ENCODE measurements at regions not wholly inside any gene's neighbourhood (a gene's known extent, or its start where the extent isn't known, plus 50 kb on each side); places are given as distances from the start of the nearest gene placed in this dataset.

- no peak overlapping the region for H3K4me3 ChIP-seq (ENCODE audit: low read depth, low read length)
- TF ChIP-seq CTCF (conservative IDR thresholded peaks at IDR 0.05; ENCODE audit: low read depth, low read length): no peak
- DNase-seq (ENCODE audit: low read depth): no peak
Observed at GRCh38 chr12:105954951-105955931, 183.5 kb downstream of the NUAK1 start.

DNA sequence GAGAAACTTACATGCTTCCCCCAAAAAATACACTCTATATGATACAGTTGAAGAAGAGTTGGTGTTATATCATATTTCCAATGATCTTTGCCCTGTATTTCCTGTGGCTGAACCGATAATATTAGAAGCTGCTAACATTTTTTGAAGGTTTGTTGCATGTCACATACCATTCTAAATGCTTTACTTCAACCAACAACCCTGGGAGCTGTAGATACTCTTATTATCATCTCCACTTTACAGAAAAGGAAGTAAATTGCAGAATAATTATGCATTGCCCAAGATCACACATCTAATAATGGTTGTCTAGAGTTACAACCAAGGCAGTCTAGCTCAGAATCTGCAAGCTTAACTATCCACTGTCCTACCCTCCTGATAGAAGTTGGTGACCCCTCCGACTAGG is 182.8 kb downstream of the NUAK1 start:
- no peak for DNase-seq (ENCODE audit: low read depth)
- no peak overlapping the region for H3K4me3 ChIP-seq (ENCODE audit: low read depth, low read length)
- no peak for TF ChIP-seq CTCF (conservative IDR thresholded peaks at IDR 0.05; ENCODE audit: low read depth, low read length)

DNA sequence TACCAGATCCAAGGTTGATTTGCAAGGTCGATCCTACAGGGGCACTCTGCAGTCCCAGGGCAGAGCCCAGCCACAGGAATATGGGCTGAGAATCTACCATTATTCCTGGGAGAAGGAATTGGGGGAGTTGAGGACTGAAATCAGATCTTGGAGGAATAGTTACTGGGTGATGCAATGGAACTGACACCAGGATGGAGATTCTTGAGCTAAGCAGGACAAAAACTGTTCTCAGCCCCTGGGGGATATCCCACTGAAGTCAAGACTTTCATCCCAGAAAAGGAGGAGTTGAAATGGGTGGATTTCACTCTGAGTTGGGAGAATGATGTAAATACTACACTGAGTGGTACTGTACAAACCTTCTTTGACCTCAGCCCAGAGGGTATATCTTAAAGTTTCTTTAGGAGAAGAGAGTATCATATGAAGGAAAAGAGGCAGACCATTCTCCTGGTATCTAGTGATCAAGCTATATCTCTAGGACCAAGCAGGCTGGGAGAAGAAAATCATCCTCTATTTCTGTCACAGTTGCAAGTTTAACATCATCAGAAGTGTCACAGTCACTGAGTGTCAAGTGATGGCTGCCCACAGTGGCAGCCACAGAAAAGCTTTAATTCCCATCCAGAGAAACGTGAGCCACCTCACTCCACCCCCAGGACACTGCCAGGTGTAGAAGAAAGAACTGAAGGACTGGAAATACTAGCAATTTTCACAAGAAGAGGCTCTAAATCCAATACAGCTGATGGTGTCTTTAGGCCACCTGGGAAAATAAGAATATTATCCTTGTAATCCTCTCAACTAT is 181.9 kb downstream of the NUAK1 start:
- no peak for DNase-seq (ENCODE audit: low read depth)
- no peak overlapping the region for H3K4me3 ChIP-seq (ENCODE audit: low read depth, low read length)
- no peak for TF ChIP-seq CTCF (conservative IDR thresholded peaks at IDR 0.05; ENCODE audit: low read depth, low read length)

DNA sequence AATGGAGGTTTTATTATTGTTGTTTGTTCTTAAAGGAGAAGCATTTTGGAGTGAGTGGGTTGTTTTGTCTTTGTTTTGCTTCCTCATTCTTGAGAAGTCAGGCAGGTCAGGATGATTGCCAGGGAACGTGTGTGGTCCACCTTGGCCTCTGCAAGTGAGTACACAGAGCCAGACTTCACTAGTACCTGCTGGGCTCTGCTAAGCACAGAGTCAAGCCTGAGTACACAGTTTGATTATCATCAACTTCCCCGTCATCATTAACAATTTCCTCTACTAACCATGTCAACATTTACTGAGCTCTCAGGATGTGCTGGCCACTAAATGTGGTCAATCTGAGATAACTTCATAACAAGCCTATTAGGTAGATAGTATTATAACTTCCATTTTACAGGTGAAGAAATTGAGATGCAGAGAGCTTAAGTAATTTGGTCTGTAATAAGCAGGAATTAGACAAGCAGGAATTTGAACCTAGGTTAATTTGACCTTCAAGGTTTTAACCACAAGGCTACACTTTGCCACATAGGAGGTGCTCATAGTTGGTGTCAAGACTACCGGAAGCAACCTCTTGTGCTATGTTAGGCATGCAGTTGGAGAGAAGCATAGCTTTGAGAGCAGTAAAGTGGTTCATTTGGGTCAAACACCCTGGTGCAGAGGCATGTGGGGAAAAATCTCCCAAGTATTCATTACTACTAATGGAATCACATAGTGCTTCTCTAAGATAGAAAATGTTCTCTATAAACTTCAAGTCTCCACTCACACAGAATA is 178.3 kb downstream of the NUAK1 start:
- no peak overlapping the region for H3K4me3 ChIP-seq (ENCODE audit: low read depth, low read length)
- no peak for TF ChIP-seq CTCF (conservative IDR thresholded peaks at IDR 0.05; ENCODE audit: low read depth, low read length)
- DNase-seq (ENCODE audit: low read depth): peak; percentile 57

DNA sequence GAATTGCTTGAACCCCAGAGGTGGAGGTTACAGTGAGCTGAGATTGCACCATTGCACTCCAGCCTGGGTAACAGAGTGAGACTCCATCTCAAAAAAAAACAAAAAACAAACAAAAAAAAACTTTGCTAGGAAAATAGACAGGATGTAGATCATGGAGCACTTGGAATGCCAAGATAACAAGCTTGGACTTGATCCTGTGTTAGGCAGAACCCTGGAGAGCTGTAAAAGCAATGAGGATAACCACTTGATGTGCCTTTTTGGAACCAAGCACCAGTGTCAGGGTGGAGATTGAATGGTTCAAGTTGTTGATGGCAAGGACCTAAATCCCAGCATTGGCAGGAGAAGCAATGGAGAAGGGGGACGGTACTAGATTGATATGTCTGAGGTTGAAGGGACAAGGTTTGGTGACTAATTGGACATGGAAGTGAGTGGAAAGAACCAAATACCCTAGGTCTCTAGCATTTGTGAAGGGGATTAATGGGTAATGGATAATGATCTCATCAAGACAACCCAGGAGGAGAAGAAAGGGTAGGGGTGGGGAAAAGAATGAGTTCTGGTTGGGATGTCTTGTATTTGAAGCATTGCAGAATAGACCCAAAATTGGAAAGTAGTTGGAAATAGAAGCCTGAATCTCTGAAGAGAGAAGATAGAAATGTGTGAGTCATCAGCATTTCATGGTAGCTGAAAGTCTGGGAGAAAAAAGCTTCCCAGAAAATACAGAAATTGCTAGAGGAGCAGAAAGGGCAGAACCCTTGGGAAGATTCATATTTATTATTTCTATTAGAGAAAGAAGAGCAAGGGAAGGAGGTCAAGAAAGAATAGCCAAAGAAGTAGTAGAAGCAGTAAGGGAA is 176.7 kb downstream of the NUAK1 start:
- H3K4me3 ChIP-seq (ENCODE audit: low read depth, low read length): no peak overlapping the region
- TF ChIP-seq CTCF (conservative IDR thresholded peaks at IDR 0.05; ENCODE audit: low read depth, low read length): no peak
- DNase-seq (ENCODE audit: low read depth): no peak
